Lower lobe of right lung (tissue), 2 donors: ENCODE measurements at regions not wholly inside any gene's neighbourhood (a gene's known extent, or its start where the extent isn't known, plus 50 kb on each side); places are given as distances from the start of the nearest gene placed in this dataset.

ENCODE experiments used
- ATAC-seq, 2 donors: fragments of 200-7000 bp; cut with Tn5 transposase; one replicate each; pipeline ENCODE4 v1.9.1; 2020 to 2022; ENCODE audit warnings: mild to moderate bottlenecking in 2 of 2, moderate library complexity in 2 of 2
- DNase-seq: peaks from one replicate; pipeline ENCODE4 v3.0.0-alpha.2; 2020
- H3K27ac ChIP-seq: fragments of 200-600 bp; one replicate; pipeline ENCODE4 v1.8.0; 2022
- H3K27me3 ChIP-seq: fragments of 200-600 bp; one replicate; pipeline ENCODE4 v1.8.0; 2022; ENCODE audit warnings: low read depth
- H3K36me3 ChIP-seq: fragments of 200-600 bp; one replicate; pipeline ENCODE4 v1.8.0; 2022; ENCODE audit warnings: mild to moderate bottlenecking
- H3K4me1 ChIP-seq: fragments of 200-600 bp; one replicate; pipeline ENCODE4 v1.8.0; 2022
- H3K4me3 ChIP-seq: fragments of 200-600 bp; one replicate; pipeline ENCODE4 v1.8.0; 2022; ENCODE audit warnings: mild to moderate bottlenecking
- H3K9me3 ChIP-seq: fragments of 200-600 bp; one replicate; pipeline ENCODE4 v1.8.0; 2022
- intact Hi-C: fragments of 100-400 bp; cut with DNase I; formaldehyde crosslinking; loops from one replicate; pipeline ENCODE4 v1.11.0; 2022
- TF ChIP-seq, protein P1 (sequence below): fragments of 200-600 bp; IDR thresholded peaks from one replicate; pipeline ENCODE4 v1.8.0; 2022; ENCODE audit warnings: antibody characterized with exemption, mild to moderate bottlenecking
- donor health status: DM: no; HTN: yes; CAD: no; lungs with severe emphysema.

DNA sequence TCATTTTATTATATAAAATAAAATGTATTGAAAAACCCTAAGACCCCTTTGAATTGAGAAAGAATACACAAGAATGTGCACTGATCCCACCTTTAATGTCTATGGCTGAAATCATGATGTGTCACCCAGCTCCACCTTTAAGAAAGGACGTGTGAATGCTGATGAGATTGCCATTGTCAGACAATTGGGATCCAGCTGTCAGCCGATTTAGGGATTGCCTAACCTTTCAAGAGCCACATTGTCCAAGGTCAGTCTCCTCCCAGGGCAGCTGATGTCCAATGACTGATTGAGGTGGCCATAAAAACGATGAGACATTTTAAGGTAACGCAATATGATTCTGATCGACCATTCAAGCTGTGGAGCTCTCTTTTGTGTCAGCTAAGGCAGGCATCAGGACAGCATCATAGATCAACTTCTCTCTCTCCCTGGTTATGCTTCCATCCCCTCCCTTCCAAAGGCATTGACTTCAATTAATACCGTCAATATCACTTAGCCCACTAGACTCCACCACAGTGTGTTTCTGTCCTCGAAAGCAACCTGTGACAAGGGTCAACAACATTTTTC, 1676.4 kb downstream of the PCDH7 start:
- H3K4me3 ChIP-seq: no peak overlapping the region
- H3K36me3 ChIP-seq: no peaks in the 10 kb centered on the region
- H3K27me3 ChIP-seq: no peaks in the 10 kb centered on the region
- H3K4me1 ChIP-seq: no peaks in the 10 kb centered on the region
- no peak for DNase-seq
- TF ChIP-seq, protein P1, sequence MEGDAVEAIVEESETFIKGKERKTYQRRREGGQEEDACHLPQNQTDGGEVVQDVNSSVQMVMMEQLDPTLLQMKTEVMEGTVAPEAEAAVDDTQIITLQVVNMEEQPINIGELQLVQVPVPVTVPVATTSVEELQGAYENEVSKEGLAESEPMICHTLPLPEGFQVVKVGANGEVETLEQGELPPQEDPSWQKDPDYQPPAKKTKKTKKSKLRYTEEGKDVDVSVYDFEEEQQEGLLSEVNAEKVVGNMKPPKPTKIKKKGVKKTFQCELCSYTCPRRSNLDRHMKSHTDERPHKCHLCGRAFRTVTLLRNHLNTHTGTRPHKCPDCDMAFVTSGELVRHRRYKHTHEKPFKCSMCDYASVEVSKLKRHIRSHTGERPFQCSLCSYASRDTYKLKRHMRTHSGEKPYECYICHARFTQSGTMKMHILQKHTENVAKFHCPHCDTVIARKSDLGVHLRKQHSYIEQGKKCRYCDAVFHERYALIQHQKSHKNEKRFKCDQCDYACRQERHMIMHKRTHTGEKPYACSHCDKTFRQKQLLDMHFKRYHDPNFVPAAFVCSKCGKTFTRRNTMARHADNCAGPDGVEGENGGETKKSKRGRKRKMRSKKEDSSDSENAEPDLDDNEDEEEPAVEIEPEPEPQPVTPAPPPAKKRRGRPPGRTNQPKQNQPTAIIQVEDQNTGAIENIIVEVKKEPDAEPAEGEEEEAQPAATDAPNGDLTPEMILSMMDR: no peak
- no peak for ATAC-seq
- H3K27ac ChIP-seq: no peak overlapping the region
- H3K9me3 ChIP-seq: no peaks in the 10 kb centered on the region
- intact Hi-C loops: no loop called here

DNA sequence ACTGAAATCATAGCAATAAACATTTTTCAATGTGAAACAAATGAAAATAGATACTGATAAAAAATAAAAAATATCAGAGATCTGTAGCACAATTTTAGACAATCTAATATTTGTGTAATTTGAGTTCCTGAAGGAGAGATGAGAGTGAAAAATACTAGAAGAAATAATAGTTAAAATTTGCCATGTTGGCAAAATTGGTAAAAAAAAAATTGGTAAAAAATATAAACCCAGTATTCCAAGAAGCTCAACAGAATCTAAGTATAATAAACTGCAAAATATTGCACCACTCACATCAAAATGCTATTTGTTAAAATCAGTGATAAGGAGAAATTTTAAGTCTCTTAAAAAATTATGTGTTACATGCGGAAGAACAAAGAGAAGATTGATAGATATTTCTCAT, 1680.7 kb downstream of the PCDH7 start:
- intact Hi-C loops: no loop called here
- Histone ChIP-seq H3K27me3 (no peaks in the 10 kb centered on the region), H3K9me3 (no peaks in the 10 kb centered on the region), H3K4me1 (no peaks in the 10 kb centered on the region), H3K36me3 (no peaks in the 10 kb centered on the region), H3K4me3 (no peak overlapping the region), H3K27ac (no peak overlapping the region)
- DNase-seq (no peak), ATAC-seq (no peak)
- TF ChIP-seq, protein P1: no peak

DNA sequence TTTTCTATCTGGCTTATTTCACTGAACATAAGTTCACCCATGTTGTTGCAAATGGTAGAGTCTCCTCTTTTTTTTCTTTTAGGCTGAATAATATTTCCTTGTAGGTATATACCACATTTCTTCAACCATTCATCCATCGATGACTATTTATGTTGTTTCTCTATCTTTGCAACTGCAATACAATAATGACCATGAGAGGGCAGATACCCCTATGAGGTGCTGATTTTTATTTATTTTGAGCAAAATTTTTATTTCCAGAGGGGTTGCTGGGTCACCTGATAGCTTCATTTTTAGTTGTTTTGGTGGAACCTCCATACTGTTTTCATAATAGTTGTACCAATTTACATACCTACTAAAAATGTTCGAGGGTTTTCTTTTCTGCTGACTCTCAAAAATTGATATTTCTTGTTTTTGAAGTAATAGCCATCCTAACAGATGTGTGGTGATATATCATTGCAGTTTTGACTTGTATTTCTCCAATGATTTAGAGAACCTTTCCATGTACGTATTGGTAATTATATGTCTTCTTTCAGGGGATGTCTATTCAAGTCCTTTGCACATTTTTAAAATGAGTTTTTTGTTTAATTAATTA, 1697.0 kb downstream of the PCDH7 start:
- H3K4me1 ChIP-seq: no peaks in the 10 kb centered on the region
- no peaks in the 10 kb centered on the region for H3K36me3 ChIP-seq
- H3K4me3 ChIP-seq: no peak overlapping the region
- DNase-seq (no peak), ATAC-seq (no peak)
- no peaks in the 10 kb centered on the region for H3K9me3 ChIP-seq
- no peaks in the 10 kb centered on the region for H3K27me3 ChIP-seq
- TF ChIP-seq, protein P1: no peak
- no peak overlapping the region for H3K27ac ChIP-seq
- intact Hi-C loops: no loop called here

DNA sequence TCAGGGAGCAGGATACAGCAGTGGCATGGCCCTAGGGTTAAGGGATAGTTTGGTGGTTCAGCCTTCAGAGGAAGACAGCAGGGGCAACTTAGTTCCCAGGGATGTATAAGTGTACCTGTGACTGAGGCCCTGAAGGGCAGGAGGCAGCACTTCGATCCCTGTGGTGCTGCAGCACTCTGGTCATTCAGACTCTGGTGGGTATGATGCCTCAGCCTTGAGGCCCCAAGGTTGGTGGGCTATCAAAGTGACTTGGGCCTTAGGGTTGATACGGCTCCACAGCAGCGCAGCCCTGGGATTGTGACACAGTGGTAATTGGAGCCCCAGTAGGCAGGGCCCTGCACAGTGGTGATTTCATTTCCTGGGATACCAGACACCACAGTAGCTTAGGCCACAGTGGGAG, 1703.1 kb downstream of the PCDH7 start:
- ATAC-seq (no peak), DNase-seq (no peak)
- H3K36me3 ChIP-seq: no peaks in the 10 kb centered on the region
- no peaks in the 10 kb centered on the region for H3K4me1 ChIP-seq
- H3K27me3 ChIP-seq: no peaks in the 10 kb centered on the region
- TF ChIP-seq, protein P1: no peak
- H3K9me3 ChIP-seq: no peaks in the 10 kb centered on the region
- no peak overlapping the region for H3K27ac ChIP-seq
- intact Hi-C loops: no loop called here
- H3K4me3 ChIP-seq: no peak overlapping the region

DNA sequence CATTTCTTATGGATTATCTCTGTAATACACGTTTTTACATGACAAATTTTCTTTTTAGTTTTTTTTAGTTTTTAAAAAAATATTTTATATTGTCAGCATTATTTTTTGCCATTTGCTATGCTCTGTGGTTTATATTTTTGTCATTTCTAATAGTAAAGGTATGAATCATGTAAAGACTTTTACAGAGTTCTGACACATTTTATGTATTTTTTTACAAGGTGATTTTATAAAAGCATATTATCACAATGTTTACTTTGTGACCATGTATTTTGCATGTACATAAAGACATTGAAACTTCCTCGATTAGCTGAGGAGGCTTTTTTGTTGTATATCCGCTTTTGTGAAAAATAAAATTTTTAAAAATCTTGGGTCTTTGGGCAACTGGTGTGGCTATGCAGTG, 1705.1 kb downstream of the PCDH7 start:
- no peak for DNase-seq
- Histone ChIP-seq H3K4me1 (no peaks in the 10 kb centered on the region), H3K27me3 (no peaks in the 10 kb centered on the region), H3K9me3 (no peaks in the 10 kb centered on the region), H3K27ac (no peak overlapping the region), H3K36me3 (no peaks in the 10 kb centered on the region), H3K4me3 (no peak overlapping the region)
- ATAC-seq: no peak
- TF ChIP-seq, protein P1: no peak
- intact Hi-C loops: no loop called here
